HG02943 (cell line): ENCODE measurements at regions not wholly inside any gene's neighbourhood (a gene's known extent, or its start where the extent isn't known, plus 50 kb on each side); places are given as distances from the start of the nearest gene placed in this dataset.

Source experiments
- ATAC-seq: cut with Tn5 transposase; IDR thresholded peaks from one replicate; pipeline ENCODE4 v1.9.1; 2021; ENCODE audit warnings: mild to moderate bottlenecking, low read depth, moderate library complexity; ENCODE audit not compliant: unreplicated experiment

DNA sequence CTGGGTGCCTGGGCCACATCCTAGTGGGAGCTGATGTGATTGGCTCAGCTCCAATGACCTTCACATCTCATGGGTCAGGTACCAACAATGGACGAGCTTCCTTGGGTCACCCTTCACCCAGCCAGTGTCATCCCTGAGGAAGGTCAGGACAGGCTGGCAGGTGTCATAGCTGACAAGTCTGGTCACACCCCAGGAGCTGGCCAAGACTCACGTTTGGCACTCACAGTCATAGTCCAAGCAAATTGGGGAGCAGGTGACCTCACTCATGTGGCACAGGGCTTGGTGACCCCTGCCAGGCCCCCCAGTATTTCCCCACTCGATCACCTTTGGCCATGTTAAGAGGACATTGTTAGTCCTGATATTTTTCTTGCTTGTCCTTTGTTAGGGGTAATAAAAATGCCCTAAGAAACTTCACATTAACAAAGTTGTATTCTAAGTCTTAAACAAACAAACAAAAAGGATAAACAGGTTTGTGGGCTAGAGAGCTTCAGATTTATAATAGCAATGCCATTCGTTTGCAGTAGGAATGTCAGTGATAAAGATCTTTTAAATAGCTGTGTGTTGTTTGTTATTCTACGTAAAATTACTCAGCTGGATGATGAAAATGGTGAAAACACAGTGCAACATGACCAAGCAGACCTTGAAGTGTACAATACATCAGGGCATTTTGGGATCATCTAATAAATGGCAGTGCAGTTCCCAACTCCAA, 79.5 kb upstream of the POMGNT2 start:
- ATAC-seq = no peak

DNA sequence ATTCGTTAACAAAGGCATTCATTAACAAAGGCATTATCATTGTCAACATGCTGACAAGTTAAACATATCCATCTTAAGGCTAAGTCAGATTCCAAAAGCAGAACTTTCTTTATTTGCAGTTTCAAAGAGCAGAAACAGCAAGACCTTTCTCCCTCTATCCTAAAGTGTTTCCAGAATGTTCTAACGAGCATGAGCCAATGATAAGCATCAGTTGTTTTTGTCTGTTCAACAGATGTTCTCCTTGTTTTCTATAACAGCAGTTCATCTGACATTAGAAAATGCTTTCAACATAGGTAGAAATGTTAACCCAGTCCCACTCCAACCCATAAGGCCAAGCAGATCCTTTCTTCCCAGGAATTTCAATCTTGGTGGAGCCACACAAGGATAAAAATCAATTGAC, 77.6 kb upstream of the POMGNT2 start:
- ATAC-seq = no peak

DNA sequence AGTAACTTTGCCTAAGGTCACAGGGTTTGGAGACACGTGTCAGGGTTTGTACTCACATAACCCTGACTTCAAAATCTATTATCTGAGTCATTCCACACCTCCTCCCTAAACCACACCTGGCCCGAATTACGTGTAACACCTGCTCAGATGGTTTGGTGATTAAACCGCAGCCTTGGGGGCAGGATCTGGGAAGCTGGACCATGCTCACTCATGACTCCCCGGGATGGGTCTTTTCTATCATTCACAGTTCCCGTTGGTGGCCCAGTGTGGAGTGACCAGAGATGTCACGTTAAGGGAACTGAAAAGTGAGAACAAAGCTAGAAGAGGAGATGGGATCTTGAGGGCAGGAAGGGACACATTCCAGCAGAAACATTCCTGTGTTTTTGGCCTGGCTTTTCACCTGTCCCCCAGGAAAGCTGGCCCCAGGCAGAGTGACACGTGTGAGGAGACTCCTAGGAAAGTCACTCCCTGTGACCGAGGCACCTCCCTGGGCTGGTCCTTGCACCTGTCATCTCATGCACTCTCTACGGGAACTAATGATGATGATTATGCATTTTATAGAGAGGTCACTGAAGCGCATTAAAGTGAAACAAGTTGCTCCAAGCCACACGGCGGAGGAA, 75.4 kb upstream of the POMGNT2 start:
- ATAC-seq = no peak

DNA sequence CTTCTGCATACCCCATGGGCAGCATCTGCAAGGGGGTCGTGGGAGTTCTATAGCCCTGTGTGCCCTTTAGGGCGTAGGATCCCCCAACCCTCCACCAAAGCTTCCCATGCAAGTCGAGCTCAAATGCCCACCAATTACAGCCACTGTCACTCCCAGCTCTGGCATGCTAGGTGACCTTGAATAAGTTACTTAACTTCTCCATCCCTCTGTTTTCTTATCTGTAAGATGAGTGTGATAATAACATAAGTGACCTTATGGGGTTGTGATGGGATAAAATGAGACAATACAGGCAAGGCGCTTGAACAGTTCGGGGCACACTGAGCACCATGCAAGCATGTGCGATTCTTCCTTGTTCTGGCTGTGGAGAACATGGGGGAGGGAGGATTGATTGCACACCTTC, 74.8 kb upstream of the POMGNT2 start:
- ATAC-seq = no peak

DNA sequence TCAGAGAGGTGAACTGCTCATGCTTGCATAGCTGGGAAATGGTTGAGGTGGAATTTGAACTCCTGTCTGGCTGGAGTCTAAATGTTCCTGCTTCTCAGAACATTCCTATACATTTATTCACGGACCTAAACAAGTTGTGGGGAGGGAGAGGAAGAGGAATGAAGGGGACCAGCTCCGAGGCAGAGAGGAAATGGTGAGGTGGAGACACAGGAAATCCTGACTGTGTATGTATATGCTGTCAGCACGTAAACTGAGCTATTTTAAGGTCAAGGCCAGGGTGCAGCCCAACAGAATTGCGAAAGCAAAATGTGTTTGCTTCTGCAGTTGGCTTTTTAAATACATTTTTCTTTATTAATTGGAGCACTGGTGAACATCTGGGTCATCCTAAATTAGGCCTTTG, 74.1 kb upstream of the POMGNT2 start:
- ATAC-seq = no peak

DNA sequence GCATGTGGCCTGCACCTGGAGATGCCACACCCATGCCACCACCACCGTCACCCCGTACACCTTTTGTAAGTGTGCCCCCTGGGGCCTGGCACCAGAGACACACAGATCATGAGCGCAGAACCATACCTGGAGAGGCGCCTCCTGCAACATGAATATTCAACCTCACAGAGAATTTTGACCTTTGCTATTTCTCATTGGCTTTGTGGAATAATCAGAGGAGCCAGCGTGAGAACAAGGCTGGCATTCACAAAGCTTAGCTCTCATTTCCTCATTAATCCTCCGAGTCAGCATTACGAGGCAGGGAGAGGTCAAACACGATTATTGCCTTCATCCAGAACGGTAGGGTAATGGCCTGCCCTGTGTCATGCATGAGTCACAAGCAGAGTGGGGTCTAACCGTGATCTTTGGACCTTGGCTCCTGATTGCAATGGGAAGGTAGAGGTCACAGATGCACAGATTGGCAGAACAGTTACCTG, 73.0 kb upstream of the POMGNT2 start:
- ATAC-seq = no peak

DNA sequence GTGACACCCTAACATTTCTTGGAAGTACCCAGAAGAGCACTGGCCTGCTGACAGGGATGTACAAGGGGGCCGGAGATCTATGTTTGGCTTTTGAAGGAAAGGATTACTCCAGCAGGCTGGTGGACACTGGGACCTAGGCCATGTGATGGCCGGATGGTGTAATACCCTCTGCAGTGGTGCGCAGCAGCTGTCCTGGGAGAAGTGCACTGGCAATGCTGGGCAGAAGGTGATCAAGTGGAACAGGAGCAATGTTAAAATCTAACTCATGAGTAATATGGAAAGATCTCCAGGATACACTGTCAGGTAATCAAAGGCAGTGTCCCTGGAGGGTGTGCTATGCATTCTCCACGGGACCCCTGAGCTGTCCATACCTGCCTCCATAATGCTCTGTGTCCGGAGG, 71.2 kb upstream of the POMGNT2 start:
- ATAC-seq = no peak

DNA sequence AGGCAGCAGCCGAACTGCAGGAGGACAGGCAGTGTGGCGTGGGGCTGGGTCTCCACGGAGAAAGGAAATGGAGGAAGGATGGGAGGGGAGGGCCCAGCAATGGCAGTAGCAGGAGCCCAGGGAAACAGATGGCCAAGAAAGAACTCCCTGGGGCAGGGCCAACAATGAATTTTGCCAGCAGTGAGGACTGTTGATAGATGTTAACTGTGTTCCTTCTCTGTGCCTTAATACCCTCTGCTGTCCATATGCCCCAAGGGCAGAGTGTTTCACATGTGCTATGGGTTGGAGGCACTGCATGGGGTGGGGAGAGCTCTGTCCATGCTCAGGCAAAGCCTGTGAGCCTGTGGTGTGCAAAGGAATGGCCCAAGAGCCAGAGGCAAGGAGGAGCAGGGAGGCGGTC, 70.8 kb upstream of the POMGNT2 start:
- no peak for ATAC-seq

DNA sequence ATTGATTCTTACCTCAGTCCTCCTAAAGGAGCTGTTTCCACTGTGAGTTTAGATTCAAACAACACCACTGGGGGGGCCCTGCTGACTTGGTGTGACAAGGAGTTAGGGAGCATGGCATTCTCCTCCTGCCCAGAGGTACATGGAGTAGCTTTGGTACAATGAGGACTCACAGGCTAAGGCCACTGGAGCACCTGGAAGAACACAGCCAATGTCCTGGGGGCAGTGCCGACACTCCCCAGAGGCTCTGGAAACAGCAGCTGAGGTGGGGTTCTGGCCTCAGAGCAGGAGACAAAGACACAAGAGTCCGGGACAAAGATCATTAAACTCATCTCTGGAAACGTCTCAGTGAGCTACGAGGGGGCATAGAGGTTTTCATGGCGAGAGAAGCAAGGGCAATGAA, 69.7 kb upstream of the POMGNT2 start:
- ATAC-seq = no peak

DNA sequence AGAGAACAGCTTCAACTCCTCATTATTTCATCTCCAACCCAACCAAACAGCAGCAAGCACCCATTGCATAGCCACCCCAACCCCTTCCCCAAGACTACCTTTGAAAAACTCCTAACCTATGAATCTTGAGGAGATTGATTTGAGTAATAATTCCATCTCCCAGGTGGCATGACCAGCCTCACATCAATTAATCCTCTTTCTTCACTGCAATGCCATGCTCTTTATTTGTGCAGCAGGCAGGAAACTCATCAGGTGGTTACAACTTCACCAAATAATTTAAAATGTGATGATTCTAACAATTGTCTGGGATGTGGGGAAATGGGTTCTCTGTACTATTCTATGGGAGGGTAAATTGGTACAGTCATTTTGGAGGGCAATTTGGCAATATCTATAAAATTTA, 68.1 kb upstream of the POMGNT2 start:
- ATAC-seq = no peak

DNA sequence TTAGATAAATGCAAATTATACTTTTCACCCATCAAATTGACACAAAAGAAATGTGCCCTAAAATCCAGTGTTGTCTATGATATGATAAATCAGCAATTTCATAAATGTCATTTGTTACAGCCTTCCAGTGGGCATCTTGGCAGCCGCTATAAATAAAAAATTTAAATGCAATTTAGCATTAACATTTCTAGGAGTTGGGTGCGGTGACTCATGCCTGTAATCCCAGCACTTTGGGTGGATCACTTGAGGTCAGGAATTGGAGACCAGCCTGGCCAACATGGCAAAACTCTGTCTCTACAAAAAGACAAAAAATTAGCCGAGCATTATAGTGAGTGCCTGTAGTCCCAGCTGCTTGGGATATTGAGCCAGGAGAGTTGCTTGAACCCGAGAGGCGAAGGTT, 65.9 kb upstream of the POMGNT2 start:
- no peak for ATAC-seq

DNA sequence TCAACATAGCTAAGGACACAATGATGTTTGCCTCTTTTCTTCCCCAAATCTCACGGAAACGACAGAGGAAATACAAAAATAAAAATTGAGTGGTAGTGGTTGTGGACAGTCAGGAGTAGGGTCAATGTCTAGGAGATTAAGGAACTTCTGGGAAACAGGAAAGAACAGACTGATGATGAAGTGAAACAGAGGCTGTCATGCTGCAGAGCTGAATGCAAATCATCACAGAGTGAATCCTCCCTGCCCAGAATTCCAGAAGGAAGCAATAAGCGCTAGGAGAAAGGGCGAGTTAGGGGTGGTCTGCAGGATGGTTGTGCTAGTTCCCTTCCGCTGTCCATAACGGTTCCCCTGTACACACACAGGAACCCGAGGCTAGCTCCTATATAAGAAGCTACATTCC, 64.7 kb upstream of the POMGNT2 start:
- no peak for ATAC-seq

DNA sequence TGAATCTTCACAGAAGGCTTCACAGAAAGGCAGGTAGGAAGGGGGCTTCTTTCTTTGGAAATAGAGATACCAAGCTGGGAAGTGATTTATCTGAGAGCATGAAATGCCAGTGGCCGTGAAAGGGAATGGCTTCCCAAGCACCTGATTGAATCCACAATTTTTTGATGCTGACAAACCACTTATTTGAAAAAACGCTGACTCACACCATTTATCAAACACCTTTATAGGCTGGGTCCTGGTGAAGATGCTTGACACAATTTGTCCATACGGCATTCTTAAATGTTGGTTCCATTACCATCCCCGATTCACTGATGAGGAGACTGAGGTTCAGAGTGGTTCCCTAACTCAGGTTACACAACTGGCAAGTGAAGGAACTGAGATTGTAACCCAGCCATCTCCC, 64.1 kb upstream of the POMGNT2 start:
- no peak for ATAC-seq

DNA sequence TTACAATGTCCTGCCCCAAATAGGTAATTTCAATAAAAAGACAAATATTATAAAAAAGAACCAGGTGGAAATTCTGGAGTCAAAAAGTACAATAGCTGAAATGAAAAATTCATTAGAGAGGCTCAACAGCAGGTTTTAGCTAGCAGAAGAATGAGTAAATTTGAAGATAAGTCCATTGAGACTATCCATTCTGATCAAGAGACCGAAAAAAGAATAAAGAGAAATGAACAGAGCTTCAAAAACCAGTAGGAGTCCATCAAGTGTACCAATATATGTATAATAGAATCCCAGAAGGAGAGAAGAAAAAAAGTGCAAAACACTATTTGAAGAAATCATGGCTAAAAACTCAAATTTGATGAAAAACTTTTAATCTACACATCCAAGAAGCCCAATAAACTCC, 60.5 kb upstream of the POMGNT2 start:
- no peak for ATAC-seq

DNA sequence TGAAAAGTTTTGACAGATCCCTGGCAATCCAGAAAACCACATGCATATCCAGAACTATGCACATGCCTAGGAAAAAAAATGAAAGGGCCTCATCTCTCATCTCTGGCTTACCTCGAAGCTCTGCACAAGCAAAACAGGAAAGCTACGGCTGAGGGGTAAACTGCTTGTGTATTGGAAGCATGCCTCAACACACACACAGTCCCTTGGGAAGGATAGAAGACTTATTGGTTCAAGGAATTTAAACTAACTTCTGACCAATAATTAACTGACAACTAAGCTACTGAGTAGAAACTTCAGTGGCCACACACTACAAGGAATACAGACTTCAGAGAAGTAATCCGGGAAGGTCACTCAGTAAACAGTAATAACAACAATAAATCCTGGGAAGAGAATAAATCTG, 59.9 kb upstream of the POMGNT2 start:
- no peak for ATAC-seq

DNA sequence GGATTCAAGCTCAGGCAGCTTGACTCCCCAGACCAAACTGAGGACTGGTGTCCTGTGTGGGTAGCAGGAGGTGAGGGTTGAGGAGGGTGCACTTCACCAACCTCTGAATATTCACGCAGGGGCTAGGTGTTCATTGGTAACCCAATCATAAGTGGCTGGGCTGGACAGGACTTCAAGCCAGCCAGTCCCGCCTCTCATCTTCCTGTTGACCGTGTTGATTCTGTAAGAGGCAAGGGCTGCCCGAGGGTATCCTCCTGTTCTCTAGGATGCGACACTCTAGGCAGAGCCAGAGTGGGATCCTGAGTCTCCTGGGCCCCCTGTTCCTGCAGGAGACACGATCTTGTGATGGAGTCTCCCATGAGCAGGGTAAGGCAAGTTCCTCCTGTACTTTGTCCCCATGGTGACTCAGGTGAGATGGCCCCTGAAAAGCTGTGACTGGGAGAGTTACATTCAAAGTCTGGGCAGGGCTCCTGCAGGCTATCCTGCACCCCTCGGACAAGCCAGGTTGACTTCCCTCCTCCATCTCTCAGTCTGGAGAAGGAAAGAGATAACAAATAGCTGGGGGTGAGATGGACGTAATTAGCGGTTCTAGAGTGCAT, 58.1 kb upstream of the POMGNT2 start:
- no peak for ATAC-seq

DNA sequence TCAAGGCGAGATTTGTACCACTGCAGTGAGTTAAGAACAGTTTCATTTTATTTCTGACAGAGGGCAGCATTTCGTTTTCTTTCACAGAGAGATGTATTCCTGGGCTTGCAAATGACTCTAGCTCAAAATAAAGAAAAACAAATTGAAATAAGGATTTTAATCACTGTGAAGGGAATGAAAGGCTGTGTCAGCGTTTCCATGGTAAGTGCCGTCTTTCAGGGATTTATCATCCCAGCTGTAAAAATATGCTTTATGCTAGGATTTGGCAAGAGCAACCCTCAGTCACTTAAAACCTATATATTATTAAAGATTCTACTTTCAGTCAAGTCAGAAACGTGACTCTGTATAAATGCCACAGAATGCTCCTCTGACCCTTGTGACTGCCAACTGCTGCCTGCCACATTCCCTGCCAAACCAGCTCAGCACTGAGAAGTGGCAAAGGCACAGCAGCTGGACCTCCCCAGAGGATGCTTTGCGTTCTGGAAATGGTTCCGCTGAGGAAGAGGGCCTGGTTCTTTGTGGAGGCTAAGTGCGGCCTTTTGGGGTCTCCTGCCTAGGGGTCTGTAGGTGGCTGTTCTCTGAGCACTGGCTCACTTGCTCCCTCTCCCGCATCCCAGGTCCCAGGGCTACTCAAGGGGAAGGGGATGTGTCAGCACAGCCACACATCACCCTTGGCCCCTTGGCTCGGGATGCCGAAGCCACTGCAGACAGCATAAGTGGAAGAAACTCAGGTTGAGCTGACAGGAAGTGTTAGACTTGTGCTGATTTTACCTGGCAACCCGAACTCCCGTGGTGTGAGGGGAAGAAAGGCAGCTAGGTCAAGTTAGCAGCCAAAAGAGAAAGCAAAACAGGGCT, 56.6 kb upstream of the POMGNT2 start:
- ATAC-seq = no peak

DNA sequence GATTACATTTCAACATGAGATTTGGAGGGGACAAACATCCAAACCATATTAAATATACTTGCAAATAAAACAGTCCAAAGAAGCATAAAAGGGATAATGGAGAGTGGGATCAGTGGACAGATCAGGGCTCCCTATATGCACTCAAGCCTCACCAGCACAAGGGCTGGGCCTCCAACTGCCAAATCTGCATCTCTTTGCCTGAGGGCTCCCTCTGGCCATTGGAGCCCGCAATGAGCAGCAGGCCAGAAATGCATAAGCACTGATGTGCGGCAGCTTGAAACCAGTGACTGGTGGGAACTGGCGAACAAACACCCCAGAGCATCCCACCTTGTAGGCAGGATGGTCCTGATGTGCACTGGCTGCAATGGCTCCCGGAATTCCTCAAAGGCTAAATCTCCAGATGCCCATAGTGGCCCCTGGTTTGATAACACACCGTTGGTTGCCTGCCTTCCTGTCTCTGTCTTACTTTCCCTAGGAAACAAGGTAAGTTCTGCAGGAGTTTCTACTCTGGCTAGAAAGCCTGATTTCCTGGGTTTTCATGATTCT, 55.9 kb upstream of the POMGNT2 start:
- ATAC-seq = no peak

DNA sequence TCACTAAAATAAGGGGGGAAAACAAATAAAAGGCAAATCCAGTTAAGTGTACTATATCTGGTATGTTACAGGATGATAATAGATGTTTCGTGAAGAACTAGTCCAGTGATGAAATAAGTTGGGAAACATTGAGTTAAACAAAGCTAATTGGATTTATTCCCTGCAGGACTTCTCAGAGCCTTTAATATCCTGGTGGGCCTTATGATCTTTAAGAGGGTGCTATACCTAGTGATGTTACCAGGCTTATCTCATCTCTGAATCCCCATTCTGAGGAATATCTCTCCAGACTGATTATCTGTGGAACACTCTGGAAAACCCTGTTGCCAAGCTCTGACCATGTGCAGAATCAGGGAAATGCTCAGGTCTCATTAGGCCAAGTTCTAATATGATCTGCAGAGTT, 54.8 kb upstream of the POMGNT2 start:
- no peak for ATAC-seq

DNA sequence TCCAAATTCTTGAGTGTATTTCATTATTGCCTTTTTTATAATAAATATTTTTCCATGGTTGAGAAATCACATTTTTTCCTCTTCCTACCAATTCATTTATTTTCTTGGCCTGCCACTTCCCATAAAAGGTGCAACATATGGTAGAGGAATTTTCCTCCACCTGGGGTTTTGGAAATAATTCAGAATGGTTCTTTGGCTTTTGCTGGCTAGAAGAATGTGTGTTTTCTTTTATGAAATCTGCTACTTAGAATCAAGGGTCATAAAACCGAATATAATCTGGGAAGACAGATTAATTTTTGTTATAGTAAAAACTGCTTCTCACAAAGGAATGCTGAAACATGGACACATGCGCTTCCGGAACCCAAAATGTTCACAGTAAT, 54.0 kb upstream of the POMGNT2 start:
- ATAC-seq = no peak
